Mononuclear cell (primary cell): ENCODE measurements at regions not wholly inside any gene's neighbourhood (a gene's known extent, or its start where the extent isn't known, plus 50 kb on each side); places are given as distances from the start of the nearest gene placed in this dataset.

ENCODE experiments used
- H3K27me3 ChIP-seq: 2 replicates; pipeline ENCODE4 v1.6.0; 2011; ENCODE audit warnings: low read length, control low read depth; ENCODE audit not compliant: insufficient read depth
- H3K4me1 ChIP-seq: 2 replicates; pipeline ENCODE4 v1.5.1; 2011; ENCODE audit warnings: mild to moderate bottlenecking, low read length, control low read depth; ENCODE audit not compliant: insufficient read depth
- H3K4me3 ChIP-seq: 2 replicates; pipeline ENCODE4 v1.5.1; 2011; ENCODE audit warnings: mild to moderate bottlenecking, low read length, moderate library complexity
- H3K9me3 ChIP-seq: 2 replicates; pipeline ENCODE4 v1.5.1; 2011; ENCODE audit warnings: low read depth, mild to moderate bottlenecking, control low read depth, low read length

DNA sequence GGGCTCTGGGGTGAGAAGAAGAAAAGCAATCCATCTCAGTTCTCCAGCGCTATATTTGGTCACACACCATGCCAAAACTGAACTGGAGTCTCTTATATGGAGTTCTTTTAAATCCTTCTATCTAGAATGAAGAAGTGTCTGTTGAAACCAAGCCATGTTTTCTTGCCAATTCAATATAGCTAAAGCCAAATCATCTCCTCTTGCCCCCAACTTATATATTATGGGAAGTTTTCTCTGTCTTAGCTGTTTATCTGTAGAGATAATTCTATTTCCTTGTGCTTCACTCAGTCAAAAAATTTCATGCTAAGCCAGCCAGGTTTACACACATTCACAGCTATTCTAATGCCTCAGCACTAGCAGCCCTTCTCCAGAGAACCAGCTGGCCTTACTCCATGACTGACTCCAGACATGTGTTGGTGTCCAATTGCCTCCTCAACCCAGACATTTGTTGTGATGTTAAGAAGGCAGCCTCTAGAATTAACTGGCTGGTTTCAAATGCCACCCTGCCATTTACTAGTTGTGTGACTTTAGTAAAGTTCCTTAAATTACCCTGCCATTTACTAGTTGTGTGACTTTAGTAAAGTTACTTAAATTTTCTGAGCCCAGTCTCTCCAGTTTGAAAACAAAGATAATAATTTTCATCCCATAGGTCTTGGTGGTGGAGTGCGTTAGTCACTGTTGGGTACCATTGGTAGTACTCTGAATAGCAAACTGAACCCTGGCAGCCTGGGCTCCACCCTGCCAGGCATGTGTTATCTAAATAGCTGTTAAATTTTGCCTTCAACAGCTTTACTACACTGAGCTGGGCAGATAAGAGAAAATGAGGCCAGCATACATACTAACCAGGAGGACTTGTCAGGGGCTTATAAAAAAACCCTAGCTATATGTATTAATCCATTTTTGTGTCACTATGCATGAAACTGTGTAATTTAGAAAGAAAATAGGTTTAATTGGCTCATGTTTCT lies 525.1 kb downstream of the LMO7 start:
- Histone ChIP-seq H3K4me3 (no peak overlapping the region), H3K4me1 (no peaks in the 10 kb centered on the region), H3K27me3 (no peaks in the 10 kb centered on the region), H3K9me3 (no peaks in the 10 kb centered on the region)

DNA sequence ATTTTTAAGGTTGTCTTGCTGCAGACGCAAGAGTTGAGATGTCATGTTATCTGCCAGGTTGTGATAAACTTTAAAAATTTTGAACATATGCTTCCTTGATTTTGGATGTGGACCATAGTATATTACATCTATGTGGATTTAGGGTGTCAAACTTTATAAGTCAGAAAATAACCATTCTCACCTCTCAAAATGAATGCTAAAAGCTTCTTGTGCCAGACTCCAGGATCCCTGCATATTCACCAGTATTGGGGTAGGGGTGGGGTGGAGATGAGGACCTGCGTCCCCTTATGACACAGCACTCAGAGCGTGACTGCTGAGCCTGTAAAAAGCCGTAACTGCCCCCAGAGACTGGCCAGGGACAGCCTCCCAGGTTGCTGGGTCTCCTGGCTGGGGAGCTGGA lies 524.4 kb downstream of the LMO7 start:
- H3K4me3 ChIP-seq, result no peak overlapping the region

DNA sequence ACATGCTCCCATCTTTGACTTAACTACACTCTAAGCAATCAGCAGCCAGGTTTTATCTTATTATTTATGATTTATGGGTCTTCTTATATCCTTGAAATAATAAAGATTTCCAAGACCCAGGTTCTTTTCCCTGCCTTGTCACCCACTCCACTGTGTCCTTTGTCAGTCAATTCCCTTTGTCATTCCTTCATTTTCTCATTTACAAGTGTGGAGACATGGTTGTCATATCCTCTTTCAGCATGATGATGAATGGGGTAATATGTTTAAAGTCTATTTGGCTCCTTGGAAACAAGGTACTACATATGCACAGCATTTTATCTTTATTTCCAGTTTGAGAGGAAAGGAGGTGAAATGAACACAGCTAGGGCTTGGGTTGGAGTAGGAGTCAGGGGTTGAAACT lies 521.8 kb downstream of the LMO7 start:
- Histone ChIP-seq H3K9me3 (no peaks in the 10 kb centered on the region), H3K4me1 (no peaks in the 10 kb centered on the region), H3K4me3 (no peak overlapping the region), H3K27me3 (no peaks in the 10 kb centered on the region)

More for the DNA sequence above, 524.4 kb downstream of the LMO7 start:
- Histone ChIP-seq H3K27me3 (no peaks in the 10 kb centered on the region), H3K9me3 (no peaks in the 10 kb centered on the region), H3K4me1 (no peaks in the 10 kb centered on the region)

DNA sequence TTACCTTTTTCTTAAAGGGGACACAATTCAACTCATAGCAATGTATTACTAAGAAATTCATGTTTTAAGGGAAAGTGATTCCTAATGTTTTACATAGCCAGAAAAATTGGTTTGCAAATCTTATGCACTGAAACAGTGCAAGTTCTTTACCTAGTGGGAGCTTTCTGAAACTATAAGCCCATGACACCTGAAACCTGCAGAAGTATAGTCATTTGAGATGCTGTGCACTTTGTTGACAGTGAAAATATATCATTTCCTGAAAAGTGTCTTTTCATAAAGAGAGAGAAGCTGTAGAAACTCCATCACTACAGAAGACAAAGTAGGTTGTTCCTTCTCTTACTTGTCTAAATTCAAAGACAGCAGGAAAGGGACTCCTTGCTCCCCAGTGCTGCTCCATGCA lies 517.1 kb downstream of the LMO7 start:
- Histone ChIP-seq H3K4me3 (no peak overlapping the region), H3K4me1 (no peaks in the 10 kb centered on the region), H3K27me3 (no peaks in the 10 kb centered on the region), H3K9me3 (no peaks in the 10 kb centered on the region)

DNA sequence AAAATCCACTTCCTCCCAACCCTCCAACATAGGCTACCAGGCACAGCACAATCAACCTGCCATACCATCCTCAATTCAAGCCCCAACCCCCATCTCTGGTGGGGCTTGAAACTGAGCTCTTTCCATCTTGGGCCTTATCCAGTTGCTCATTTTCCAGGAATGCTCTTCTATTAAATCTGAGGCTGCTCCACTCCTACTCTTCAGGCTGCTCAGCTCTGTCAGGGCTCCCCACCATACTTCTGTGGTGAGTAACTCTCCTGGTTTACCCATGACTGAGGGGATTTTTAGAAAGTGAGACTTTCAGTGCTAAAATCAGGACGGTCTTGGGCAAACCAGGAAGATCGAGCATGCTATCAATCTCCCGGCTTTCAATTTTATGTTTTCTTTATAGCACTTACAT lies 512.8 kb downstream of the LMO7 start:
- Histone ChIP-seq H3K27me3 (no peaks in the 10 kb centered on the region), H3K4me1 (no peaks in the 10 kb centered on the region), H3K4me3 (no peak overlapping the region), H3K9me3 (no peaks in the 10 kb centered on the region)

DNA sequence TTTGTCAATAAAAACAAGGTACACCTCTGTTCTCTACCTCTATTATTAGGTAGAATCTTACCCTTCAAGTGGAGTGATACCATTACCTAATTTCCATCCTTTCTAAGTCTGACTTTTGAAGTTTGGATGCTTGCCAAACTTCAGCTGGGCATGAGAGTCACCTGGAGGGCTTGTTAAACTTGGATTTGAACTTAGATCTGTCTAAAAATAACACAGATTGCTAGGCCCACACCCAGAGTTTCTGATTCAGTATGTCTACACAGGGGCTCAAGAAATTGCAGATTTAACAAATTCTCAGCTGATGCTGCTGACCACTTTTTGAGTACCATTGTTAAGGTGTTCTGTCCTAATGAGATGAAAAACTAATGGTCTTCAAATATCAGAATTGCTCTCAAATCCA lies 512.2 kb downstream of the LMO7 start:
- Histone ChIP-seq H3K4me1 (no peaks in the 10 kb centered on the region), H3K9me3 (no peaks in the 10 kb centered on the region), H3K4me3 (no peak overlapping the region), H3K27me3 (no peaks in the 10 kb centered on the region)

DNA sequence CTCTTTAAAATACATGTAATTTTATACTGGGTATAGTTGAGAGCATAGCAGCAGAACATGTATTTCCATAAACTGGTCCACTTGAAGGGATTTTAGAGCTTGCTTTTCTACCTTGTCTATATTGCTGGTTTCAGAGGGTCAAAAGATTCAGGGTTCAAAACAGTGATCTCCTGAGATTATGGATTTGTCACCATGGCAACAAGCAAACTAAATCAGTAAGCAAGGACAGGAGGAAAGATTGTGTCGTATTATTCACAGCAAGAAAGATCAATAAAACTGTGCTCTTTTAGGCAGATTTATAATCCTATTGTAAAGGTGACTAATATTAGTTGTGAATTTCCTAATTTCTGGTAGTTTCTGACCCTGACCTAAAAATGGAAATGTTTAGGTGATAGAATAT lies 496.4 kb downstream of the LMO7 start:
- Histone ChIP-seq H3K9me3 (no peaks in the 10 kb centered on the region), H3K4me3 (no peak overlapping the region), H3K27me3 (no peaks in the 10 kb centered on the region), H3K4me1 (no peaks in the 10 kb centered on the region)

DNA sequence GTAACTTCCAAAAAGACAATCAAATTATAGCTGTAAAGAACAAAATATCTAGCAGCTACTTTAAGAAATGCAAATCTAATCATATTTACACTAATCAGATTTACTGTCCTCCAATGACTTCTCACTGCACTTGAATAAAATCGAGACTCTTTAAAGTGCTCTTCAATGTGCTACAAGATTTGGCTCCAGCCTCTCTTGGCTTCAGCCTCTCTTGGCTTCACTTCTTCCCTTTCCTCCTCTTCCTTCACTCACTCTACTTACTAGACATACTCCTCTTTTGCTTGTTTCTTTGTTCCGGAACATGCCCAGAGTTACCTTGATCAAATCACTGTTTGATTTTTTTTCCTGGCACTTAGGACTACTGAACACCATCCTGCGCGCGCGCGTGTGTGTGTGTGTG lies 495.4 kb downstream of the LMO7 start:
- Histone ChIP-seq H3K4me3 (no peak overlapping the region), H3K27me3 (no peaks in the 10 kb centered on the region), H3K9me3 (no peaks in the 10 kb centered on the region), H3K4me1 (no peaks in the 10 kb centered on the region)

DNA sequence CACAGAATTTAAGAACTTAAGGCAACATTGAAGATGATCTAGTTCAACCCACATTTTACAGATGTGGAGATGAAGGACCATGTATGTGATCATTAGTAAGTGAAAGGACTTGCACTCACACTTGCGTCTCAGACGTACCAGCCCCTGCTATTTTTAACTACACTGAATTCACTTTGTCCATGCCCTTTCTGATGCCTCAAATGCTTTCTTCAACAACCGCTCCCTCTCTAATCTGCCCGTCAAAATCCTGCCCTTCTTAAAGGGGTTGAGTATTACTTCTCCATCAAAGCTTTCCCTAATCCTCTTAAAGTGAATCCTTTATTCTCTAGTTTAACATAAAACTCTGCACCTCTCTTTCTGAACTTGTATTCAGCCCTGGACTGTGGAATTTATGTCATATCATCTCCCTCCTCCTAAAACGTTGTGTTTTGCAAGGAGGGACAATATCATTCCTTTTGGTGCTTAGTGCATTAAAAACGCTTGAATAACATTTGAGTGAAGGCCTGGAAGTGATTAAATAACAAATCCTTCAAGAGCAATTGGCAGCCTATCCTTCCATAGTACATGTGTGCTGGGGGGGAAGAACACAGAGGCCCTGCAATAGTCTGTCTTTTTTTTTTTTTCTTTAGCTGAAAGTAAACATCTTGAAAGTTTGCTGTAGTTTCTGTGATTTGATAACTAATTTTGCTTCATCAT lies 493.3 kb downstream of the LMO7 start:
- H3K9me3 ChIP-seq, result no peaks in the 10 kb centered on the region
- no peak overlapping the region for H3K4me3 ChIP-seq
- H3K27me3 ChIP-seq, result no peaks in the 10 kb centered on the region
- H3K4me1 ChIP-seq, result no peaks in the 10 kb centered on the region

DNA sequence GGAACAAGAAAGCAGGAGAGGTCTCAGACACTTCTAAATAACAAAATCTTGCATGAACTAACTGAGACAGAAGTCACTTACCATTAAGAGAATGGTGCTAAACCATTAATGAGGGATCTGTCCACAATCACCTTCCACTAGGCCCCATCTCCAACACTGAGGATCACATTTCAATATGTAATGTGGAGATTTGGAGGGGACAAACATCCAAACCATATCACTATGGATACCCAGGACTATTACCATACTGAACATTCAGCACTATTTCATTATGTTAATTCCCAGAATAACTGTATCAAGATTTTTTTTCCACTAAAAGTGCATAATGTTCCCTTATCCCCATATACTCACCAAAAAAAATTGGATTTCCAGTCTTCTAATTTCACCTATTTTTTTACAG lies 491.8 kb downstream of the LMO7 start:
- H3K9me3 ChIP-seq, result peaks cover 5% of the 10 kb centered on the region
- no peaks in the 10 kb centered on the region for H3K4me1 ChIP-seq
- no peaks in the 10 kb centered on the region for H3K27me3 ChIP-seq
- no peak overlapping the region for H3K4me3 ChIP-seq

DNA sequence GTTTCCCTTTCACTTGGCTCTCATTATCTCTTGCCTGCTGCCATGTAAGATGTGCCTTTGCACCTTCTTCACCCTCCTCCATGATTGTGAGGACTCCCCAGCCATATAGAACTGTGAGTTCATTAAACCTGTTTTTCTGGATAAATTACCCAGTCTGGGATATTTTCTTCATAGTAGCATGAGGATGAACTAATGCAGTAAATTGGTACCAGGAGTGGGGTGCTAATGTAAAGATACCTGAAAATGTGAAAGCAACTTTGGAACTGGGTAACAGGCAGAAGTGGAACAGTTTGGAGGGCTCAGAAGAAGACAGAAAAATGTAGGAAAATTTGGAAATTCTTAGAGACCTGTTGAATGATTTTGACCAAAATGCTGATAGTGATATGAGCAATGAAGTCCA lies 487.4 kb downstream of the LMO7 start:
- peaks cover 22% of the 10 kb centered on the region for H3K9me3 ChIP-seq

DNA sequence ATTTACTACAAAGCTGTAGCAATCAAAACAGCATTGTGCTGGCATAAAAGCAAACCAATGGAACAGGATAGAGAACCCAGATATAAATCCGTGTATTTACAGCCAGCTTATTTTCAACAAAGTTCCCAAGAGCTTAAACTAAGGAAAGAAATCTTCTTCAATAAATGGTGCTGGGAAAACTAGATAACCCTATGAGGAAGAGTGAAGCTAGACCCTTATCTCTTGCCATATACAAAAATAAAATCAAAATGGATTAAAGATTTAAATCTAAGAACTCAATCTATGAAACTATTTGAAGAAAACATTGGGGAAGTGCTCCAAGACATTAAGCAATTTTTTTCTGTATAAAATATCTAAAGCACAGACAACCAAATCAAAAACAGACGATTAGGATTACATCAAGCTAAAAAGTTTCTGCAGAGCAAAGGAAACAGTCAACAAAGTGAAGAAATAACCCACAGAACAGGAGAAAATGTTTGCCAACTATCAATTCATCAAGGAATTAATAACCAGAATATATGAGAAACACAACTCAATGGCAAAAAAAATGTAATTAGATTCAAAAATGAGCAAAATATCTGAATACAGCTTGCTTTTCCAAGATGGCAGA lies 480.7 kb downstream of the LMO7 start:
- no peaks in the 10 kb centered on the region for H3K27me3 ChIP-seq
- no peaks in the 10 kb centered on the region for H3K4me1 ChIP-seq
- no peak overlapping the region for H3K4me3 ChIP-seq
- H3K9me3 ChIP-seq, result peaks cover 8% of the 10 kb centered on the region

More for the DNA sequence above, 487.4 kb downstream of the LMO7 start:
- Histone ChIP-seq H3K27me3 (no peaks in the 10 kb centered on the region), H3K4me1 (no peaks in the 10 kb centered on the region), H3K4me3 (no peak overlapping the region)

DNA sequence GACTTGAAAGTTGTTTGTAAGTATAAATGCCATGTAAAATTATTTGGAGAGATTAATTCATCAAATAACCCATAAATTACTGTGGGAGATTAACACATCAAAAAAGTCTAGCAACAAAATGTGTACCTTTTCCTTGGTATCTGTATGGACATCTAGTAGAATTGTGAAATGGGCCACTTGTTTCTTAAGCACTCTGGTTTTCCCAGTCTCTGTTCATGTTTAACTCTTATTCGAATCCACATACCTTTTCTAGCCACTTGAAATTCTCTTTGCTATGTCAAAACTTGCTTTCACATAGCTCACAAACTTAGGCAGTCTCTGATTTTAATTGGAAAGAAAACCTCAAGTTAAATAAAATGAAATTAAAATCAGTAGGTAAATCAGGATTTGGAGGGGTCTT lies 470.6 kb downstream of the LMO7 start:
- no peak overlapping the region for H3K4me3 ChIP-seq
- H3K9me3 ChIP-seq, result no peaks in the 10 kb centered on the region
- H3K27me3 ChIP-seq, result no peaks in the 10 kb centered on the region
- H3K4me1 ChIP-seq, result no peaks in the 10 kb centered on the region

DNA sequence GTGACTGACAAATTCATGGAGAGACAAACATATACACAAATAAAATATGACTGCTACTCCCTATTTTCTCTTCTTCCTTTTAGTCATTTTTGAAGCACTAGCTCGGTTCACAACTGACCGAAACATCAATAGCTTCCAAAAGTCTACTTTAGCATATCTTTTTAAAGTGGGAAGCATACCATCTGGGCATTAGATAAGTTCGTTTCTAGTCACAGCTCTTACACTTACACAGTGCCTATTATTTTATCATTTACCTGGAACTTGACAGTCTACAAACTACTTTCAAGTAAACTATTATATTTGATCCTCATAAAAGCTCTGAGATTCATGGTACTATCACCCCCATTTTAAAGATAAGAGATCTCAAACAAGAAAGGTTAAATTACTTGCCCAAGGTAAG lies 458.5 kb downstream of the LMO7 start:
- Histone ChIP-seq H3K27me3 (no peaks in the 10 kb centered on the region), H3K4me3 (no peak overlapping the region), H3K4me1 (no peaks in the 10 kb centered on the region), H3K9me3 (no peaks in the 10 kb centered on the region)

DNA sequence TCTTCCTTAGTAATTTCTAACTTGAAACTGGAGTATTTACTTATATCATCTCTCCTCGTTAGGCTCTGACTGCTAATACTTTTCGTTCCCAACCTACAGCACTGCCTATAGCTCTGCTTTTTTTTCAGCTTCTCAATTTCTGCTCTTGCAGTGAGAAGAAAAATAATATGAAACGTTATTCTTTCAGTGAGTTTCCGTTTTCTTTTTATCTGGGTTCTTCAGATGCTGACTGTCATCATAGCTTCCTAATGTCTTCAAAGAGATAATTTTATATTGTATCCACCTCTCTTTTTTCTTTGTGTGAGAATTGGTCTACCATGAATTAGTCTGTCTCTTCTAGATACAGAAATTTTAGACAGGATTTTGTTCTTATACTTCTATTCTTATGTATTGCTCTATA lies 454.9 kb downstream of the LMO7 start:
- Histone ChIP-seq H3K4me3 (no peak overlapping the region), H3K27me3 (no peaks in the 10 kb centered on the region), H3K9me3 (peaks cover 6% of the 10 kb centered on the region), H3K4me1 (no peaks in the 10 kb centered on the region)
